Activated gamma-delta T cell (primary cell): ENCODE measurements at regions not wholly inside any gene's neighbourhood (a gene's known extent, or its start where the extent isn't known, plus 50 kb on each side); places are given as distances from the start of the nearest gene placed in this dataset.

Experiments
- DNase-seq: peaks from one replicate; lab custom pipeline; 2025; lab: John Stamatoyannopoulos, UW

GRCh38 chr21:18951271-18952038 is 547.9 kb upstream of the TMPRSS15 start:
- DNase-seq = no peak

DNA sequence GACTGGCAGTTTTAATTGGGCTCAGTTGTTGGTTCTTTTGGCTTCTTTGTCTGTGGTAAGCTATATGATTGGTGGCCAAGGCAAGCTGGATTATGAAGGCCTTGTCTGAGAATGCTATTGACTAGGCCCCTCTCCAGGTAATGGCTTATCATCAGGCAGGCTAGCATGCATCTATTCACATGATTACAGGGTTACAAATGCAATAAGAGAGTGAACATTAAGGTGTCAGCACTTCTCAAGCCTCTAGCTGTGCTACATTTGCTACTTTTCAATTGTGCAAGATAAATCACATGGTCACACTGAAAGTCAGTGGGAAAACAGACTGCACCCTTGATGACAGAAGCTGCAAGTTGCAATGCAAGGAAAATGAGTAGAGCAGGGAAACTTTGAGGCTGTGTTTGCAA is 550.9 kb upstream of the TMPRSS15 start:
- DNase-seq = no peak

- no peak for DNase-seq
Measured at GRCh38 chr21:18959817-18960216, 556.2 kb upstream of the TMPRSS15 start.

GRCh38 chr21:18960306-18960705 is 556.7 kb upstream of the TMPRSS15 start:
- DNase-seq = no peak

GRCh38 chr21:18970416-18970815 is 566.8 kb upstream of the TMPRSS15 start:
- DNase-seq = no peak

GRCh38 chr21:18970941-18971340 is 567.4 kb upstream of the TMPRSS15 start:
- DNase-seq = no peak

GRCh38 chr21:18985584-18985983 is 582.0 kb upstream of the TMPRSS15 start:
- no peak for DNase-seq

- DNase-seq = no peak
Measured at GRCh38 chr21:18986197-18986596, 582.6 kb upstream of the TMPRSS15 start.

DNA sequence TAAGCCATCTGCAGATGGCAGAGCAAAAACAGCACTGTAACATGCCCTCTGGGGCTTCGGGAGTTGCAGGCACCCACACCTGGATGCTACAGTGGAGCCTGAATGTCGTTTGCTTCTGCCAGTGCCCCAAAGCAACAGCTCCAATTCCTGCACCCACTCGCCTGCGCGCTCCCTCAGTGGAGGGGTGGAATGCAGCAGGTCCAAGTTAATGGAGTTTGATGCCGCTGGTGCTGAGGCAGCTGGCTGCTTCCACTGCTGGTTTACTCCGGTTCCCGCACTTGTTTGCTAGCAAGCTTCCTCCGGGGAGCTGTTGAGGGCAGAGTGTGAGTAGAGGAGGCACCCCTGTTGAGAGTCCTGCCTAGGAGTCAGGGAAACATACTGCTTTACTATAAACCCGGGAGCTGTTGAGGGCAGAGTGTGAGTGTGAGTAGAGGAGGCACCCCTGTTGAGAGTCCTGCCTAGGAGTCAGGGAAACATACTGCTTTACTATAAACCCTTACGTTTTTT is 584.0 kb upstream of the TMPRSS15 start:
- DNase-seq = no peak

DNA sequence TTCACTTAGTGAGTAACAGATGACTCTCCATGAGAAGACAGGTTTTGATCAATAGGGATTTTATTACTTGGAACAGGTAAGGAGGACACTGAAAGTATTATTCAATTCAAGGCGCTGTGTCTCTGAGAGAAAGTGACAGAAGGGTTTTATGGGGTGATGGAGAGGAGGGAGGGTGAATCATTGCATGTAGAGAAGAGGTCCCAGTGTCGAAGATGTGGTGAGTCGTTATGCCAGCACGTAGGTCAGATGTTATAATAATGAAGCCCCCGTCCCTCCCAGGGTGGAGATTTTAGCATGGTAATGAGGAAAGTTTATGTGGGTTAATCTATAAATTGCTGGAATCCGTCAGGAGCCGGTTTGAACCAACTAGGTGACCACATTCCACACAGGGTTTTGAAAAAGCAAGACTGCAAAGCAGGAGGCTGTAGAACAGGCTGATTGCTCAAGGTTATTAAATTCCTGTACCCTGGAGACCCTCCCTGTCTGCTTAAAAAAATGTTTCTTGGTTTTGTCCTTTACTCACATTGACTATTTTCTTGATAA is 586.4 kb upstream of the TMPRSS15 start:
- no peak for DNase-seq

DNA sequence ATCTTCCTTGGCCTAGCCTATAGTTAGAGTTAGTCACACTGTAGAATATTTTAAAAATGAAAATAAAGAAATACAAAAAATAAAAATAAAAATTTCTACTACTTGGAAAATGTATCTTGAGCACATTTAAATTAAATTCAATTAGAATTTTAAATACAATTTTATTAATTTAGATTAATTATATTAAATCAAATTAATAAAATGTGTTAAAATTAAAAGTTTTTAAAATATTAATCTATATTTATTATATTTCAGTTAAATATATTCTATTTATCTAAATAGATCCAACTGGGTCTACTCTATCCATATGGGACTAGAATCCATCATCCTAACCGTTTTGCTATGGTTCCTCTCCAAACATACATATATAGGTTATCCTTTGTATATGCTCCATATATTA is 588.3 kb upstream of the TMPRSS15 start:
- no peak for DNase-seq

- no peak for DNase-seq
Measured at GRCh38 chr21:19010251-19010650, 606.7 kb upstream of the TMPRSS15 start.

DNA sequence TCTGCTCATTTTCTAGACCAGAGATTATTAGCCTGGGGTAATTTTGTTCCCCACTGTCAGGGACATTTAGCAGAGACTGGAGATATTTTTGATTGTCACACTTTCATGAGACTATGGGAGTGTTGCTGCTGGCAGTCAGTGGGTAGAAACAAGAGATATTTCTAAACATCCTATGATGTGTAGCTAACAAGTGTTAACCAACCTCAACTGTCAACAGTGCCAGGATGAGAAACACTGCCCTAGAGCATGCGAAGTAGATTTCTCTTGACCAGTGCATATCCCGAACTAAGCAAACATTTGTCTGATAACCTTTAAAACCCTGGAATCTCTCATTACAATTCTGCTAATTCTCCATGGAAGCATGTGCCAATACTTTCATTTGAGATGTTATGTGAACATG is 607.4 kb upstream of the TMPRSS15 start:
- no peak for DNase-seq

GRCh38 chr21:19011451-19011850 is 607.9 kb upstream of the TMPRSS15 start:
- DNase-seq = no peak

DNA sequence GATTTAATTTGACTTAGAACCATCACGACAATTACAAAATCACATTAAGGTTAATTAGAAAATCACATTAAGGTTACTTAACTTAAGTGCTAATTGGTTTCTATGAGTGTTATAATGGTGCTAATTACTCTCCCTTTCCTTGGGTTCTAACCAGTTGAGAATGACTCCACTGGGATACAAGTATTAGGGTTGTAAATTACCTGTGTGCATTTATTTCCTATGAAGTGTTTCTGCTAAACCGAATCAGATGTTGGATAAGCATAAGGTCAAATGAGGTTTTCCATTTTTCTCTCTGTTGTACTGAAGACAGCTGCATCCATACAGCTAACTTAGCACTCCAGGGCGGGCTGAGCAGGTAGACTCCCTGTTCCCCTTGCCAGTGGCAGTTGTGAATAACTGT is 610.3 kb upstream of the TMPRSS15 start:
- no peak for DNase-seq

DNA sequence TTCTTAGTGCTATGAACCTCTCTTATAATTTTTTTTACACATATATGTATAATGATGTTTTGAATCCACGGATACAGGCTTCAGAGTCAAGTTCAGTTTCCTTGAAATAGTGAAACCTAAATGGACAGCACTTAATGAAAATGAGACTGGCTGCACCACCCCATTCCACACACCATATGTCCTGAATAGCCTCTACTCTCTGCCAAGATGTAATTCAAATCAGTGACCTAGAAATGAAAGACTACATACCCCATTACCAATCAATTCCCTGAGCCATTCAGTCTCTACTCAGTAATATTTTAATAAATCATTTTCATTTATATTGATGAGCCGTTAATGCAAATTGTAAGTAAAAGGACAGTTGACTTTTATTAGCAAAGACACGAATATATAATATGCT is 614.9 kb upstream of the TMPRSS15 start:
- no peak for DNase-seq

- no peak for DNase-seq
Measured at GRCh38 chr21:19022978-19023377, 619.4 kb upstream of the TMPRSS15 start.

GRCh38 chr21:19026911-19027310 is 623.3 kb upstream of the TMPRSS15 start:
- DNase-seq = no peak

DNA sequence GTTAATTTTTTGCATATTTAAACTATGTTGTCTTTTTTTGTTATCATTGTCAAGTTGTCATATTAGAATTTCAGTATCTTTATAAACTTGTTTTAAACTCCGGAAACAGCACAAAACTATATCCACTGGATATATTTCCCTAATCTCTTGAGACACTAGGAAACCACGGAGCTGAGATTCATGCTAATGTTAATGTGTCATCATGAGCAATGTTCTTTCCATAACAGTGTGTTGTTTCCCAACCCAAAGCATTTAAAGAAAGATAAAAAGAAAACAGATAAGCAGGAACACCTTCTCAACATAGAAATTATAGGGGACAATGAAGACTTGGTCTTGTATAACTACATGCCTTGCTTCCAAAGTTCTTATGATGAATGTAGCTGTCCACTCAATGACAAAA is 626.2 kb upstream of the TMPRSS15 start:
- no peak for DNase-seq

- DNase-seq = no peak
Measured at GRCh38 chr21:19031953-19032352, 628.4 kb upstream of the TMPRSS15 start.

GRCh38 chr21:19034041-19034440 is 630.5 kb upstream of the TMPRSS15 start:
- DNase-seq = no peak

GRCh38 chr21:19034560-19034959 is 631.0 kb upstream of the TMPRSS15 start:
- no peak for DNase-seq

DNA sequence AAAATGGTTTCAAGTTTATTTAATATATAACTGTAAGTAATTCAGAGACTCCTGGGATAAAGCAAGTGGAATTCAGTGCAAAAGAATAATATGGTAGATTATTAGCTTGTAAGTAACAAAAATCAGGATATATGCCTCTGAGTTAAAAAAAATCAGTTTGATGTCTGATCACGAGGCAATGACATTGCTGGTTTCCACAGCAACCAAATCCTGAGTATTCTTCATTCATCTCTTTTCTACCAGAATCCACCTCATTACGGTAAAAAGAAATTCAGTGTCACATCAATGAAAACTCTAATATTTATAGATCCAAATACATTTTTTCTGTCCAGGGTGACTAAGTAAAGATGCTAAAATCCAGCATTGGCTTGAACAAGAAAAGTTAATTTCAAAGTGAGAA is 642.3 kb upstream of the TMPRSS15 start:
- no peak for DNase-seq
